CD14-positive monocyte (primary cell): ENCODE measurements at regions not wholly inside any gene's neighbourhood (a gene's known extent, or its start where the extent isn't known, plus 50 kb on each side); places are given as distances from the start of the nearest gene placed in this dataset.

Experiments used
- DNase-seq, 3 donors: peaks; one replicate each; pipeline ENCODE4 v3.0.0-alpha.2; 2011 to 2022
- H2AFZ ChIP-seq: 2 replicates; pipeline ENCODE4 v1.6.0; 2012; ENCODE audit warnings: mild to moderate bottlenecking, low read depth, low read length, inconsistent platforms; ENCODE audit not compliant: insufficient read depth, poor library complexity, severe bottlenecking
- H3K27ac ChIP-seq, 2 donors: 1 replicate in 1 of 2; 2 replicates in 1 of 2; pipeline ENCODE4 v1.5.1; 2012 to 2013; ENCODE audit warnings: low read length in 2 of 2, control low read depth in 1 of 2, inconsistent platforms in 1 of 2, low read depth in 1 of 2, mild to moderate bottlenecking in 1 of 2
- H3K27me3 ChIP-seq, 2 donors: one replicate each; pipeline versions ENCODE4 v1.6.0 to v1.6.1; 2011 to 2013; ENCODE audit warnings: low read length in 2 of 2; ENCODE audit not compliant: control insufficient read depth in 2 of 2, insufficient read depth in 2 of 2
- H3K36me3 ChIP-seq, 2 donors: replicated peaks in 1 of 2; 1 replicate in 1 of 2; 2 replicates in 1 of 2; pipeline versions ENCODE4 v1.5.1 to v1.6.1; 2012 to 2013; ENCODE audit warnings: low read length in 2 of 2, control low read depth in 1 of 2, inconsistent platforms in 1 of 2, mild to moderate bottlenecking in 1 of 2; ENCODE audit not compliant: insufficient read depth in 2 of 2, control insufficient read depth in 1 of 2
- H3K4me1 ChIP-seq, 2 donors: 1 replicate in 1 of 2; 2 replicates in 1 of 2; pipeline versions ENCODE4 v1.5.1 to v1.6.1; 2012 to 2013; ENCODE audit warnings: low read length in 2 of 2, control low read depth in 1 of 2, inconsistent platforms in 1 of 2, mild to moderate bottlenecking in 1 of 2, moderate library complexity in 1 of 2; ENCODE audit not compliant: insufficient read depth in 2 of 2, control insufficient read depth in 1 of 2
- H3K4me2 ChIP-seq: replicated peaks from 2 replicates; pipeline ENCODE3; 2012; ENCODE audit warnings: low read length, moderate library complexity, mild to moderate bottlenecking; ENCODE audit not compliant: poor library complexity, severe bottlenecking; ENCODE audit errors: extremely low read depth
- H3K4me3 ChIP-seq, 3 experiments: fragments of 200-600 bp in 1 of 3; sonication (generic) in 1 of 3; replicated peaks in 1 of 3; 1 replicate in 2 of 3; 2 replicates in 1 of 3; pipeline ENCODE4 v1.5.1; 2011 to 2013; ENCODE audit warnings: low read length in 3 of 3, mild to moderate bottlenecking in 3 of 3, control low read depth in 2 of 3, low read depth in 2 of 3, inconsistent platforms in 1 of 3, moderate library complexity in 1 of 3
- H3K79me2 ChIP-seq: 2 replicates; pipeline ENCODE4 v1.6.0; 2012; ENCODE audit warnings: mild to moderate bottlenecking, control low read depth, inconsistent platforms, low read length, moderate library complexity; ENCODE audit not compliant: insufficient read depth
- H3K9ac ChIP-seq: 2 replicates; pipeline ENCODE4 v1.6.0; 2017; ENCODE audit warnings: low read length, mild to moderate bottlenecking; ENCODE audit not compliant: insufficient read depth, poor library complexity, severe bottlenecking
- H3K9me3 ChIP-seq, 2 donors: replicated peaks in 1 of 2; 1 replicate in 1 of 2; 2 replicates in 1 of 2; pipeline versions ENCODE4 v1.5.1 to v1.6.1; 2012 to 2013; ENCODE audit warnings: low read length in 2 of 2, control low read depth in 1 of 2; ENCODE audit not compliant: control insufficient read depth in 1 of 2, insufficient read depth in 1 of 2
- H4K20me1 ChIP-seq: 2 replicates; pipeline ENCODE4 v1.6.0; 2012; ENCODE audit warnings: mild to moderate bottlenecking, low read length, control low read depth, moderate library complexity; ENCODE audit not compliant: insufficient read depth
- H3K27ac Mint-ChIP-seq, 7 donors: one replicate each; pipeline ENCODE4 v1.8.0; 2020; ENCODE audit warnings: mild to moderate bottlenecking in 7 of 7, mixed read lengths in 7 of 7, moderate library complexity in 6 of 7, inconsistent platforms in 2 of 7
- H3K27me3 Mint-ChIP-seq, 3 donors: one replicate each; pipeline ENCODE4 v1.8.0; 2021 to 2022; ENCODE audit warnings: low read depth in 3 of 3, mild to moderate bottlenecking in 3 of 3, mixed read lengths in 3 of 3, moderate library complexity in 3 of 3, inconsistent platforms in 1 of 3
- H3K36me3 Mint-ChIP-seq, 2 donors: one replicate each; pipeline ENCODE4 v1.8.0; 2020; ENCODE audit warnings: mixed read lengths in 2 of 2, inconsistent platforms in 1 of 2, mild to moderate bottlenecking in 1 of 2
- H3K4me1 Mint-ChIP-seq: one replicate; pipeline ENCODE4 v1.8.0; 2020; ENCODE audit warnings: mild to moderate bottlenecking, mixed read lengths
- H3K4me3 Mint-ChIP-seq, 2 donors: one replicate each; pipeline ENCODE4 v1.8.0; 2020; ENCODE audit warnings: mild to moderate bottlenecking in 2 of 2, mixed read lengths in 2 of 2, moderate library complexity in 1 of 2
- H3K9me3 Mint-ChIP-seq, 7 donors: one replicate each; pipeline ENCODE4 v1.8.0; 2020 to 2022; ENCODE audit warnings: mixed read lengths in 7 of 7, mild to moderate bottlenecking in 6 of 7, moderate library complexity in 6 of 7, inconsistent platforms in 2 of 7
- WGBS: methylation state at CpG from one replicate; pipeline ENCODE4 v1.1.5; 2013; ENCODE audit warnings: missing lambda C conversion rate; ENCODE audit not compliant: insufficient coverage; 5-methylcytosine and 5-hydroxymethylcytosine counted together
- intact Hi-C, 2 donors: fragments of 100-400 bp; cut with micrococcal nuclease; formaldehyde crosslinking; loops; one replicate each; pipeline versions ENCODE4 v1.15.0 to v1.15.1; 2023
- TF ChIP-seq, protein P1 (sequence below): fragments of 200-600 bp; IDR thresholded peaks from one replicate; pipeline ENCODE4 v1.8.0; 2022; ENCODE audit warnings: antibody characterized with exemption, mild to moderate bottlenecking

DNA sequence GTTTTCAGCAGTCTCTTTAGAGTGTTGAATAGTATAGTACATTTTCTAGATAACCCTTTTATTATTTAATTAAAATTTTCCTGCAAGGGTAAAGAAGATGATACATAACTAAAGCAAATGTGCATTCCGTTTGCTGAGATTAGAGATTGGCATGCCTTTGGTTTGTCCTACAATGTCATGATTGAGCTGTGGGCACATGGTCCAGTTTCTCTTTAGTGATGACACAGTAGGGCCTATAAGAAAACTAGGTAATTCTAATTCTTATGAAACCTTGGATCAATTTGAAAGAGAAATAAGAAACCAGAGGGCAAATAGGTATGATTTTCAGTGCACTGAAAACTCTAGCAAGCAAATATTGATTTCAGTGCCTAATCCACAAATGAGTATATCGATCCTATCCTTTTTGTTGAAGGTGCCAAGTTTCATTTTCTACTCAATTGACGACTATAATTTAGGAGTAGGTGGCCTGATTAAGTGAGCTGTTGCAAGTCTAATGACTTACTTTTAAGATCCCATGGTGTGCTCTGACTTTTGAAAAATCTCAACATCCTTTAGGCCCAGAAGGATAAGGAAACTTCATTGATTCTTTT, 128.0 kb upstream of the KCNK1 start:
- no peaks in the 10 kb centered on the region for H3K27me3 ChIP-seq
- H3K36me3 Mint-ChIP-seq = no peaks in the 10 kb centered on the region
- WGBS = no CpG with 5 or more reads among the region's 3 CpGs
- no peak overlapping the region for H3K27ac ChIP-seq
- no peaks in the 10 kb centered on the region for H3K4me1 ChIP-seq
- no peak overlapping the region for H3K4me3 Mint-ChIP-seq
- no peaks in the 10 kb centered on the region for H3K36me3 ChIP-seq
- peaks cover 2 to 9% (median 3%) of the 10 kb centered on the region in 3 donors for H3K27me3 Mint-ChIP-seq
- no peak overlapping the region for H3K4me3 ChIP-seq
- intact Hi-C loops = no loop called here
- TF ChIP-seq, protein P1, sequence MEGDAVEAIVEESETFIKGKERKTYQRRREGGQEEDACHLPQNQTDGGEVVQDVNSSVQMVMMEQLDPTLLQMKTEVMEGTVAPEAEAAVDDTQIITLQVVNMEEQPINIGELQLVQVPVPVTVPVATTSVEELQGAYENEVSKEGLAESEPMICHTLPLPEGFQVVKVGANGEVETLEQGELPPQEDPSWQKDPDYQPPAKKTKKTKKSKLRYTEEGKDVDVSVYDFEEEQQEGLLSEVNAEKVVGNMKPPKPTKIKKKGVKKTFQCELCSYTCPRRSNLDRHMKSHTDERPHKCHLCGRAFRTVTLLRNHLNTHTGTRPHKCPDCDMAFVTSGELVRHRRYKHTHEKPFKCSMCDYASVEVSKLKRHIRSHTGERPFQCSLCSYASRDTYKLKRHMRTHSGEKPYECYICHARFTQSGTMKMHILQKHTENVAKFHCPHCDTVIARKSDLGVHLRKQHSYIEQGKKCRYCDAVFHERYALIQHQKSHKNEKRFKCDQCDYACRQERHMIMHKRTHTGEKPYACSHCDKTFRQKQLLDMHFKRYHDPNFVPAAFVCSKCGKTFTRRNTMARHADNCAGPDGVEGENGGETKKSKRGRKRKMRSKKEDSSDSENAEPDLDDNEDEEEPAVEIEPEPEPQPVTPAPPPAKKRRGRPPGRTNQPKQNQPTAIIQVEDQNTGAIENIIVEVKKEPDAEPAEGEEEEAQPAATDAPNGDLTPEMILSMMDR = no peak
- H2AFZ ChIP-seq = no peak overlapping the region
- H3K4me1 Mint-ChIP-seq = no peaks in the 10 kb centered on the region
- H4K20me1 ChIP-seq = no peaks in the 10 kb centered on the region
- no peaks in the 10 kb centered on the region for H3K79me2 ChIP-seq
- peaks cover 0 to 2% of the 10 kb centered on the region in 2 donors for H3K9me3 ChIP-seq
- H3K4me2 ChIP-seq = no peak overlapping the region
- DNase-seq = no peak
- H3K9me3 Mint-ChIP-seq = peaks cover 0 to 9% (median 3%) of the 10 kb centered on the region in 7 donors
- H3K27ac Mint-ChIP-seq = no peak overlapping the region
- H3K9ac ChIP-seq = no peak overlapping the region

DNA sequence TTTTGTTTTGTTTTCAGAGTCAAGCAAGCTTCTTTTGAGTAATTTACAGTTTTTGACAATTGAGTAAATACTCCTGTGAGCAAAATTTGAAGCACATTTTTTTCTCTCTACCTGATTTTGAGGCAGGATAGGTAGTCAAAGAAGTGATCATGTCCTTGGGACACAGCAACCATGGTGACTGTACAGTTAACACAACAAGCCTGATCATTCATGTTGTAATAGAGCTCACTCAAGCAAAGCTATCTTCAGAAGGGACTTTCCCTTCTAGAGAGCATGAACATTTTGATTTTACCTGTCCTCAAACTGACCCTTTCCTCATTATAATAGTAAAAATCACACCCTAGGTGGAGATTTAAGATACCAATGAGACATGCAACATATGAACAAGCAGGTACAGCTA, 126.5 kb upstream of the KCNK1 start:
- Histone ChIP-seq H3K79me2 (no peaks in the 10 kb centered on the region), H3K4me1 (no peaks in the 10 kb centered on the region), H3K36me3 (no peaks in the 10 kb centered on the region), H3K9me3 (peaks cover 0 to 2% of the 10 kb centered on the region in 2 donors), H3K4me3 (no peak overlapping the region), H3K27ac (no peak overlapping the region), H3K4me2 (no peak overlapping the region), H3K27me3 (no peaks in the 10 kb centered on the region), H3K9ac (no peak overlapping the region), H2AFZ (no peak overlapping the region), H4K20me1 (no peaks in the 10 kb centered on the region)
- Mint-ChIP-seq H3K27ac (no peak overlapping the region), H3K4me1 (no peaks in the 10 kb centered on the region), H3K36me3 (no peaks in the 10 kb centered on the region), H3K9me3 (peaks cover 1 to 9% (median 3%) of the 10 kb centered on the region in 7 donors), H3K27me3 (peaks cover 2 to 9% (median 3%) of the 10 kb centered on the region in 3 donors), H3K4me3 (no peak overlapping the region)
- intact Hi-C loops = no loop called here
- DNase-seq = no peak
- TF ChIP-seq, protein P1 = no peak
